Right atrium auricular region (tissue), 2 donors: ENCODE measurements at regions not wholly inside any gene's neighbourhood (a gene's known extent, or its start where the extent isn't known, plus 50 kb on each side); places are given as distances from the start of the nearest gene placed in this dataset.

Experiments
- DNase-seq: peaks from one replicate; pipeline ENCODE4 v3.0.0-alpha.2; 2019; ENCODE audit warnings: low spot score
- H3K27ac ChIP-seq, 2 donors: fragments of 200-600 bp; sonication (generic); 1 replicate in 1 of 2; 2 replicates in 1 of 2; pipeline ENCODE4 v1.5.1; 2016 to 2019
- H3K27me3 ChIP-seq, 2 donors: fragments of 200-600 bp; sonication (generic); one replicate each; pipeline versions ENCODE4 v1.5.1 to v1.6.0; 2017 to 2019
- H3K36me3 ChIP-seq: fragments of 200-600 bp; sonication (generic); one replicate; pipeline ENCODE4 v1.5.1; 2016
- H3K4me1 ChIP-seq, 2 donors: fragments of 200-600 bp; sonication (generic); one replicate each; pipeline versions ENCODE4 v1.5.1 to v1.6.0; 2017 to 2019
- H3K4me3 ChIP-seq, 2 donors: fragments of 200-600 bp; sonication (generic); 1 replicate in 1 of 2; 2 replicates in 1 of 2; pipeline ENCODE4 v1.5.1; 2017 to 2019; ENCODE audit warnings: mild to moderate bottlenecking in 1 of 2, moderate library complexity in 1 of 2
- H3K9me3 ChIP-seq, 2 donors: fragments of 200-600 bp; sonication (generic); one replicate each; pipeline ENCODE4 v1.5.1; 2019
- TF ChIP-seq, protein P1 (sequence below), 2 donors: fragments of 200-600 bp; sonication (generic); IDR thresholded peaks; one replicate each; pipeline ENCODE4 v1.5.1; 2019; ENCODE audit warnings: antibody characterized with exemption in 2 of 2

DNA sequence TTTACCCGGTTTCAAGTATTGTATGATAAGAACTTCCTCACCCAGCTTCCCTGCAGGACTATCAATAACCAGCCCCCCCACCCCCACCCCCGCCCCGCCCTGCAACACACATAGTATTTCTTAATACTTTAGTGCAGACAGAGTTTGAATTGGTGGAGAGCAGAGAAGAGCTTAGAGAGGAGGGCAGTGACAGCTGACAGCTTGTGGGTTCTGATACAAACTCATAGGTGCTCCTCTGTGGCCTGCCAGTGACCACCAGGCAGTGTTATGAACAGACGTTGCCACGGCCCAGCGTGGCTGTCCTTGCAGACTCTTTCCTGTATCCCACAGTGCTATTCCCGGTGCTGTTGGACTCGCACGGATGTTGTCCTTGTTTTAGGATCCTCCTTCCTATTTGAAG, 186.9 kb upstream of the ADO start:
- H3K9me3 ChIP-seq: no peaks in the 10 kb centered on the region
- H3K27ac ChIP-seq: no peak overlapping the region
- DNase-seq: no peak
- TF ChIP-seq, protein P1, sequence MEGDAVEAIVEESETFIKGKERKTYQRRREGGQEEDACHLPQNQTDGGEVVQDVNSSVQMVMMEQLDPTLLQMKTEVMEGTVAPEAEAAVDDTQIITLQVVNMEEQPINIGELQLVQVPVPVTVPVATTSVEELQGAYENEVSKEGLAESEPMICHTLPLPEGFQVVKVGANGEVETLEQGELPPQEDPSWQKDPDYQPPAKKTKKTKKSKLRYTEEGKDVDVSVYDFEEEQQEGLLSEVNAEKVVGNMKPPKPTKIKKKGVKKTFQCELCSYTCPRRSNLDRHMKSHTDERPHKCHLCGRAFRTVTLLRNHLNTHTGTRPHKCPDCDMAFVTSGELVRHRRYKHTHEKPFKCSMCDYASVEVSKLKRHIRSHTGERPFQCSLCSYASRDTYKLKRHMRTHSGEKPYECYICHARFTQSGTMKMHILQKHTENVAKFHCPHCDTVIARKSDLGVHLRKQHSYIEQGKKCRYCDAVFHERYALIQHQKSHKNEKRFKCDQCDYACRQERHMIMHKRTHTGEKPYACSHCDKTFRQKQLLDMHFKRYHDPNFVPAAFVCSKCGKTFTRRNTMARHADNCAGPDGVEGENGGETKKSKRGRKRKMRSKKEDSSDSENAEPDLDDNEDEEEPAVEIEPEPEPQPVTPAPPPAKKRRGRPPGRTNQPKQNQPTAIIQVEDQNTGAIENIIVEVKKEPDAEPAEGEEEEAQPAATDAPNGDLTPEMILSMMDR (IDR thresholded peaks at IDR 0.05): no peak
- no peaks in the 10 kb centered on the region for H3K27me3 ChIP-seq
- peaks cover 0 to 5% of the 10 kb centered on the region in 2 donors for H3K4me1 ChIP-seq
- no peaks in the 10 kb centered on the region for H3K36me3 ChIP-seq
- H3K4me3 ChIP-seq: no peak overlapping the region

DNA sequence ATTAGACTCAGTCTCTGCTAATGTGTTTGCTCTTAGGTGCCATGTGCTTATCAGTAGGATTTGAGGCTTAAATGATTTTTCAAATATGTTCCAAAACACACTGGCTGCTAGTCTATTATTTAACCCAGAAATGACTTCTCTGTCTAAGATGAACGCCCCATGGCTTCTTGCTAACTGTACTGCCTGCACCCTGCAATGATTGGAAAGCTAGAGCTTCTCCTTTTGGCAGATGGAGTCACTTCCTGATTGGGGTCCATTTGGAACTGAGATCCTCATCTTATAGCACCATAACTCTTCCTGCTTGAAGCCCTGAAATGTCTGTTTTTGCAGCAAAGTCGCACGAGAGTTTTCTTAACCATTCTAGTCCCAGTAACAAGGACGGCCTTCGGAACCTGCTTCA, 186.5 kb upstream of the ADO start:
- H3K9me3 ChIP-seq: no peaks in the 10 kb centered on the region
- TF ChIP-seq, protein P1 (IDR thresholded peaks at IDR 0.05): no peak
- no peak for DNase-seq
- peaks cover 0 to 5% of the 10 kb centered on the region in 2 donors for H3K4me1 ChIP-seq
- no peaks in the 10 kb centered on the region for H3K36me3 ChIP-seq
- no peak overlapping the region for H3K27ac ChIP-seq
- no peaks in the 10 kb centered on the region for H3K27me3 ChIP-seq
- no peak overlapping the region for H3K4me3 ChIP-seq

DNA sequence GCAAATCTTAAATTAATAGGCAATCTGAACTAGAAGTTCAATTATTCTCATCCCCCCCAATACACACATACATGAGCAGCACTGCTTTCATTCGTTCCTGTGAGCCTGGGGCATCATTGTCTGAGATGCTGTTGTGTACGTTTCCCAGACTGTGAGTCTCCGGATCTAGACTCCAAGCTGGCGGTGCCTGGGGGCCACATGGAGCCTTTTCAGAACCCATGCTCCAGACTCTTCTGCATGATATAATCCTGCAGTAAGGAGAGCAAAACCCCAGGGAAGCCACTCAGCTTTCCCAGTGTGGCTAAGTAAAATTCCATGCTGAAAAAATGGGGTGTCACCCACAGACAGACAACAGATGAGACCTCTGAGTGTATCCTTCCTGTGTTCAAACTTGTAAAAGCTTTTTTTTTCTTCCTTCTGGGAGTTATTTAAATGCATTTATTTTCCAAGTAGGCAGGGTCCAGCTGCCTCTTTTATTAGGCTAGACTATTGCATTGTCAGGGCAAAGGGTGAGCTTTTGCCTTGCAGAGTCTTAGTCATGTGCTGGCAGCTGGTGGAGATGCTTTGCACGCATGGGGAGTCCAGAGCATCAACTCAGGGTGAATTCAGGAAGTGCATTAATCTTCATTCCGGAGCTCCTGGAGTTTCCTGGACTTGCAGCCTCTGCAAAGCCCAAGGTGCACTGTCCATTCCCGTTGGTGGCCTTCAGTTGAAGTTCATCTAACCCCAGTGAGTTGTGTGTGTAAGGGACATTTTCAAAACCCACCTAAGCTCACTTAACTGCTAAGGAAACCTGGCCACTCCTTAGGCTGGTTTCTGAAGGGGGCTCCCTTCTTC, 185.7 kb upstream of the ADO start:
- Histone ChIP-seq H3K4me1 (peaks cover 0 to 5% of the 10 kb centered on the region in 2 donors), H3K4me3 (no peak overlapping the region), H3K27me3 (no peaks in the 10 kb centered on the region), H3K27ac (no peak overlapping the region), H3K36me3 (no peaks in the 10 kb centered on the region), H3K9me3 (no peaks in the 10 kb centered on the region)
- TF ChIP-seq, protein P1 (IDR thresholded peaks at IDR 0.05): no peak
- no peak for DNase-seq

DNA sequence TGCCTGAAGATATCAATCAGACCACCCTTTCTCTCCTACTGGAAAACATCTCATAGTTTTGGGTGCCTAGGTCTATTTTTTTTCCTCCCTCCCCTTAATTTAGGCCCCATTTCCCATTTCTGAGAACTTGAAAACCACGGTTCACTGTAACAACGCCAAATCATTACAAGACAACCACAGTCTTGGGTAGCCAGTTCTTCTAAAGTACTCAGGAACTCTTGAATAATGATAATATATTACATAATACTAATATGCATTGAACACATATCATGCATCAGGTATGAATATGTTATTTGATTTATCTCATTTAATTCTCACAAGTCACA, 185.1 kb upstream of the ADO start:
- Histone ChIP-seq H3K4me1 (peaks cover 0 to 5% of the 10 kb centered on the region in 2 donors), H3K4me3 (no peak overlapping the region), H3K27ac (no peak overlapping the region), H3K36me3 (no peaks in the 10 kb centered on the region), H3K27me3 (no peaks in the 10 kb centered on the region), H3K9me3 (no peaks in the 10 kb centered on the region)
- TF ChIP-seq, protein P1 (IDR thresholded peaks at IDR 0.05): no peak
- no peak for DNase-seq

- TF ChIP-seq, protein P1 (IDR thresholded peaks at IDR 0.05): no peak
- Histone ChIP-seq H3K36me3 (no peaks in the 10 kb centered on the region), H3K9me3 (no peaks in the 10 kb centered on the region), H3K4me3 (no peak overlapping the region), H3K27me3 (no peaks in the 10 kb centered on the region), H3K27ac (no peak overlapping the region), H3K4me1 (no peaks in the 10 kb centered on the region)
- no peak for DNase-seq
These were observed 184.0 kb upstream of the ADO start for GRCh38 chr10:62620491-62620890.

DNA sequence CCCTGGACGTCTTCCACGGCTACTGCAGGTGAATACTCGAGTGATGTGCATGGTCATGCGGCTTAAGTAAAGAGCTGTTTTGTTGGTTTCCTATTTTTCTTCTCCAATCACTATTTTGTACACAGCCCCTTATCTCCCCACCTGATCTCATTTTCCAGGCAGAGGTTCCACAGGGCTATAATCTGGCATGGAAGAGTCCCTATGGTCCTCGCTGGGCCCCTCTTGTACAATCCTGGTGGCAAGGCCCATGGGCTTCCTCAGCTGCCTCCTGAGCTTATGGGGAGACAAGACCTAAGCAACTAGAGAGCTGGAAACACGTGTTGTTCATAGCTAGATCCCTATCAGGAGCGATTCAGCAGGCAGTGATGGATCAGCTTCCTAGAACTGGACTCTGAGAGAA, 181.3 kb upstream of the ADO start:
- Histone ChIP-seq H3K4me1 (peaks cover 0 to 9% of the 10 kb centered on the region in 2 donors), H3K9me3 (no peaks in the 10 kb centered on the region), H3K4me3 (no peak overlapping the region), H3K27me3 (no peaks in the 10 kb centered on the region), H3K27ac (no peak overlapping the region), H3K36me3 (no peaks in the 10 kb centered on the region)
- DNase-seq: no peak
- TF ChIP-seq, protein P1 (IDR thresholded peaks at IDR 0.05): no peak
